Heart right ventricle (tissue), 16 donors: ENCODE measurements at regions not wholly inside any gene's neighbourhood (a gene's known extent, or its start where the extent isn't known, plus 50 kb on each side); places are given as distances from the start of the nearest gene placed in this dataset.

Experiments used
- ATAC-seq, 8 donors: fragments of 200-7000 bp; cut with Tn5 transposase; one replicate each; pipeline ENCODE4 v1.9.1; 2020; ENCODE audit warnings: mild to moderate bottlenecking in 8 of 8, moderate library complexity in 8 of 8, moderate number of reproducible peaks in 1 of 8
- DNase-seq, 2 donors: peaks; one replicate each; pipeline ENCODE4 v3.0.0-alpha.2; 2020
- H3K27ac ChIP-seq, 10 donors: fragments of 200-600 bp; sonication (generic) in 2 of 10; one replicate each; pipeline versions ENCODE4 v1.5.0 to v1.8.0; 2020 to 2022; ENCODE audit warnings: mild to moderate bottlenecking in 3 of 10
- H3K27me3 ChIP-seq, 7 donors: fragments of 200-600 bp; one replicate each; pipeline ENCODE4 v1.8.0; 2021 to 2022; ENCODE audit warnings: mild to moderate bottlenecking in 2 of 7
- H3K36me3 ChIP-seq, 9 donors: fragments of 200-600 bp; sonication (generic) in 1 of 9; one replicate each; pipeline versions ENCODE4 v1.5.0 to v1.8.0; 2020 to 2022; ENCODE audit warnings: mild to moderate bottlenecking in 2 of 9
- H3K4me1 ChIP-seq, 9 donors: fragments of 200-600 bp; sonication (generic) in 1 of 9; one replicate each; pipeline versions ENCODE4 v1.5.0 to v1.8.0; 2020 to 2022; ENCODE audit warnings: mild to moderate bottlenecking in 4 of 9
- H3K4me3 ChIP-seq, 10 donors: fragments of 200-600 bp; sonication (generic) in 2 of 10; one replicate each; pipeline versions ENCODE4 v1.5.0 to v1.8.0; 2020 to 2022; ENCODE audit warnings: mild to moderate bottlenecking in 7 of 10, moderate library complexity in 2 of 10
- H3K9me3 ChIP-seq, 11 donors: fragments of 200-600 bp in 10 of 11; sonication (generic) in 2 of 11; one replicate each; pipeline versions ENCODE4 v1.5.0 to v1.8.0; 2013 to 2022; ENCODE audit warnings: mild to moderate bottlenecking in 2 of 11, control low read depth in 1 of 11, moderate library complexity in 1 of 11
- CTCF ChIP-seq, 9 donors: fragments of 200-600 bp; sonication (generic) in 2 of 9; IDR thresholded peaks; one replicate each; pipeline versions ENCODE4 v1.5.0 to v1.8.0; 2021 to 2022; ENCODE audit warnings: antibody characterized with exemption in 9 of 9, mild to moderate bottlenecking in 5 of 9, moderate library complexity in 1 of 9
- WGBS, 2 donors: extraction: QIAGEN DNeasy Blood & Tissue Kit; methylation state at CpG; one replicate each; pipeline ENCODE4 v1.1.7; 2013; ENCODE audit warnings: inconsistent platforms in 1 of 2; 5-methylcytosine and 5-hydroxymethylcytosine counted together
- intact Hi-C, 10 donors: fragments of 100-400 bp; cut with DNase I; formaldehyde crosslinking; loops; one replicate each; pipeline versions ENCODE4 v1.11.1 to v1.14.2; 2022
- donor health status: Arrhythmogenic right ventricular cardiomyopathy.
- donor health status: ischemic (EF 13 %, LVEDD 7.1; RV severe dilation, severe dysfunction).
- donor health status: healthy with polysubstance abuse.
- donor health status: DM: no; HTN: yes; CAD: no.
- donor health status: DM: no; HTN: no; CAD: no.
- donor health status: ischemic (EF 25% LVEDD 6.9; RV normal size, moderate dysfunction).
- donor health status: ischemic (EF 25% LVEDD 5.7; RV mildly dilated, moderate dysfunction).
- donor health status: healthy.
- donor health status: DM: yes; HTN: yes; CAD: no.
- donor health status: Ischemic cardiomyopathy.
- donor health status: ischemic (EF 35%, LVEDD 5.7; RV mildly dilated, moderate dysfunction).
- donor health status: nonischemic (EF 11% LVEDD 7.7; RV severe dilation, severe dysfunction).
- donor health status: DM: yes; HTN: yes; CAD: no.
- donor health status: PGD.
- donor health status: ischemic (EF 29% LVEDD 5.4; RV normal size, mild dysfunction).
- donor health status: nonischemic (EF 23%, LVEDD 6.1; RV moderate dilation, normal function).

- Histone ChIP-seq H3K27ac (no peak overlapping the region), H3K27me3 (no peaks in the 10 kb centered on the region), H3K9me3 (peaks cover 0 to 9% (median 0%) of the 10 kb centered on the region in 11 donors), H3K36me3 (no peaks in the 10 kb centered on the region), H3K4me3 (no peak overlapping the region), H3K4me1 (no peaks in the 10 kb centered on the region)
- TF ChIP-seq CTCF (IDR thresholded peaks at IDR 0.05) = no peak
- no peak for DNase-seq
- intact Hi-C loops = no loop called here
- no peak for ATAC-seq
These were observed 201.5 kb upstream of the RBMS3 start for GRCh38 chr3:29079358-29079757.

- no peaks in the 10 kb centered on the region for H3K4me1 ChIP-seq
- H3K9me3 ChIP-seq = peaks cover 0 to 9% (median 0%) of the 10 kb centered on the region in 11 donors
- TF ChIP-seq CTCF (IDR thresholded peaks at IDR 0.05) = no peak
- no peaks in the 10 kb centered on the region for H3K27me3 ChIP-seq
- H3K36me3 ChIP-seq = no peaks in the 10 kb centered on the region
- H3K27ac ChIP-seq = no peak overlapping the region
- DNase-seq (no peak), ATAC-seq (no peak)
- intact Hi-C loops = no loop called here
- no peak overlapping the region for H3K4me3 ChIP-seq
These were observed 199.9 kb upstream of the RBMS3 start for GRCh38 chr3:29080967-29081366.

GRCh38 chr3:29083081-29083480, 197.8 kb upstream of the RBMS3 start:
- Histone ChIP-seq H3K9me3 (peaks cover 0 to 9% (median 0%) of the 10 kb centered on the region in 11 donors), H3K4me3 (no peak overlapping the region), H3K27me3 (no peaks in the 10 kb centered on the region), H3K27ac (no peak overlapping the region), H3K36me3 (no peaks in the 10 kb centered on the region), H3K4me1 (no peaks in the 10 kb centered on the region)
- intact Hi-C loops = no loop called here
- WGBS, 2 donors = 86 to 87% methylated on average over 2 of the region's 2 CpGs
- DNase-seq (no peak), ATAC-seq (no peak)
- no peak for TF ChIP-seq CTCF (IDR thresholded peaks at IDR 0.05)

GRCh38 chr3:29083676-29084075, 197.2 kb upstream of the RBMS3 start:
- Histone ChIP-seq H3K27ac (no peak overlapping the region), H3K36me3 (no peaks in the 10 kb centered on the region), H3K27me3 (no peaks in the 10 kb centered on the region), H3K9me3 (peaks cover 0 to 9% (median 0%) of the 10 kb centered on the region in 11 donors), H3K4me3 (no peak overlapping the region), H3K4me1 (no peaks in the 10 kb centered on the region)
- ATAC-seq (no peak), DNase-seq (no peak)
- intact Hi-C loops = no loop called here
- 65 to 66% methylated on average over 1 of the region's 1 CpG for WGBS, 2 donors
- TF ChIP-seq CTCF (IDR thresholded peaks at IDR 0.05) = no peak

- no peak for ATAC-seq
- WGBS, 2 donors = 95 to 97% methylated on average over 3 of the region's 3 CpGs
- TF ChIP-seq CTCF (IDR thresholded peaks at IDR 0.05) = no peak
These were observed 192.3 kb upstream of the RBMS3 start for GRCh38 chr3:29088579-29088978.

More at GRCh38 chr3:29088579-29088978, 192.3 kb upstream of the RBMS3 start:
- no peak overlapping the region for H3K27ac ChIP-seq
- DNase-seq = no peak
- H3K4me3 ChIP-seq = no peak overlapping the region
- H3K36me3 ChIP-seq = no peaks in the 10 kb centered on the region
- peaks cover 0 to 13% (median 0%) of the 10 kb centered on the region in 11 donors for H3K9me3 ChIP-seq
- H3K27me3 ChIP-seq = no peaks in the 10 kb centered on the region
- H3K4me1 ChIP-seq = no peaks in the 10 kb centered on the region
- intact Hi-C loops = no loop called here
